Ureter (tissue), 1 donor: ENCODE measurements at regions not wholly inside any gene's neighbourhood (a gene's known extent, or its start where the extent isn't known, plus 50 kb on each side); places are given as distances from the start of the nearest gene placed in this dataset.

ENCODE experiments used
- DNase-seq: peaks from one replicate; pipeline ENCODE4 v3.0.0-alpha.2; 2020; ENCODE audit warnings: low spot score
- donor health status: DM: yes; HTN: yes; CAD: no.

- DNase-seq: no peak
Observed at GRCh38 chr21:20511216-20511880, 486.9 kb upstream of the NCAM2 start.

GRCh38 chr21:20515446-20515845, 482.8 kb upstream of the NCAM2 start:
- DNase-seq: no peak

DNA sequence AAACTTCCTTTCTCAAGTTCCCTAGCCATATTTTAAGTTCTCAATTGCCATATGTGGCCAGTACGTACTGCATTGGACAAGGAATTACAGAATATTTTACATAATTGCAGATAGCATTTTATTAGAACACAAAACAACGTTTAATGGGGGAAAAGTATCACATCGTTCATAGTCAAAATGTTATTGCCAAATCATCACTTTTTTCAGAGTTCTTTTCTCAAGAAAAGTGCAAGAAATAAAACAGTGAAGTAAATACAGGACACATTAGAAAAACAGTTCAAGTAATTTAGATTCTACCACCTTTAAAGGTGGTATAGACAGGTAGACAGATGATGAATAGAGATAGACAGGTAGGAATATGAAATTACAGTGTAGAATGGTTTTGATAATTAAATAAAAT, 479.1 kb upstream of the NCAM2 start:
- DNase-seq: no peak

DNA sequence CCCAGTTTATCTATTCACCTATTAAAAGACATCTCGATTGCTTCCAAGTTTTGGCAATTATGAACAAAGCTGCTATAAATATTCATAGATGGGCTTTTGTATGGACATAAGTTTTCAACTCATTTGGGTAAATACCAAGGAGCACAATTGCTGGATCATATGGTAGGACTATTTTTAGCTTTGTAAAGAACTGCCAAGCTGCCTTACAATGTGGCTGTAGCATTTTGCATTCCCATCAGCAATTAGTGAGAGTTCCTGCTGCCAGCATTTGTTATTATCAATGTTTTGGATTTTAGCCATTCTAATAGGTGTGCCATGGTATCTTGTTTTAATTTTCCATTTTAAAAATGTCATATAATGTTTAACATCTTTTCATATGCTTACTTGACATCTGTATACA, 475.6 kb upstream of the NCAM2 start:
- DNase-seq: no peak

GRCh38 chr21:20523191-20523590, 475.0 kb upstream of the NCAM2 start:
- DNase-seq: no peak

GRCh38 chr21:20527731-20528460, 470.3 kb upstream of the NCAM2 start:
- no peak for DNase-seq

- DNase-seq: no peak
Observed at GRCh38 chr21:20537130-20537529, 461.1 kb upstream of the NCAM2 start.

DNA sequence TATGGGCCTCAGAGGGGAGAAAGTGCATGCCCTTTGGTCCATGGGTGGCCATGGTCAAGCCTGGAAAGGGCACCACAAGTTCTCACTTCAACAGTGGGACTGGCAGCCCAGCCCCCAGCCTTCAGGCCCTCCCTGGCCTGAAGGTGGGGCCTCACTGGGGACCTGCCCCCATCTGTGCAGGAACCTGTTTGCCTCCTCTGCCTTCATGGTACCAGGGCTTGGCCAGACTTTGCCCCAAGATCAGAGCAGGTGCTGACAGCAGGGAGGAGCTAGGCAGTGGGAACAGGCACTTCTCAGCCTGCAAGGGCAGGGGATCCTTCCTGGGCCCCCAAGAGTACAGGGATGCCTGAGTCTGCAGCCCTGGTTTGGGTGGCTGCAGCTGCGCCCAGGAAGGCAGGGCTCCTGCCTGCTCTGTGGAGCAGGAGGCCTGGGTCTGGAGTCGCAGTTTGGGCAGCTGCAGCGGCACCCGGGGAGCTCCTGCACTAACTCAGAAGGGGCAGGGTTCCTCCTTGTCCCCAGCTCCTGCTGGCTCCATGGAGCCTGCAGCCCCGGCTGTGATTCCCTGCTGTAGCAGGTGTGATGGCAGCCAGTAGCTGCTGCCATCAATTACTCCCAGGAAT, 460.1 kb upstream of the NCAM2 start:
- no peak for DNase-seq

DNA sequence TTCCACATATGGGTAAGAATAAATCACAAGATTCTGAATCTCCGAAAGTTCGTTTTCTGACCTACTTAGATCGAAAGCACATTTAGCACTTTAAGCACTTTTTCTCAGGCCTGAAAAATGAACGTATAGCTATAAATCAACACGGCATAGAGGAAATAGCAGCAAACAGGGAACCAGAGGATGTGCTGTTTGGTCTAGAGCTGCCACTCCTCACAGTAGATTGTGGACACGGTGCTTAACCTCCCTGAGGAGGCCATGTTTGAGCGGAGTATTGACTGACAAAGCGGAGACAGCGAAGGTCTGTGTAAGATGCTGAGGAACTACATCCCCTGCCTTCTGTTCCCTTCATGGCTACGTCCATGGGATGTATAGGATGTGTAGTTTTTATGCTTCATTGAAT, 452.8 kb upstream of the NCAM2 start:
- no peak for DNase-seq

- no peak for DNase-seq
Observed at GRCh38 chr21:20551939-20552338, 446.3 kb upstream of the NCAM2 start.

DNA sequence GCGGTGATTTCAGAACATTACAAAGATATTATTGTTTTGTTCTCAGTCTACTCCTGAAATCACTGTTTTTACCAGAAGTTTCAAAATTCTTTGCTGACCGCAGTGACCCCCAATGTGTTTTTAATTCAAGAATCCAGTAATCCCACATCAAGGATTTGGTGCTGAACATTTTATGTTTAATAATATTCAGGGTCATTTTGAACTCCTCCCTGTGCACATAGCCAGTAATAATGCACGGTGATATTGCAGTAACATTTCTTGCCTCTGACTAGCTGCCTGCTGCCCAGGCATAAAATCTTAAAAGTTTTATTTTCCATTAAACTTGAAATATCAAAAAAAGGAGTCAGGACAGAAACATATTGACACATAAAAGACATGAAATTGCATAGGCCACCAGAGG, 443.4 kb upstream of the NCAM2 start:
- DNase-seq: no peak

DNA sequence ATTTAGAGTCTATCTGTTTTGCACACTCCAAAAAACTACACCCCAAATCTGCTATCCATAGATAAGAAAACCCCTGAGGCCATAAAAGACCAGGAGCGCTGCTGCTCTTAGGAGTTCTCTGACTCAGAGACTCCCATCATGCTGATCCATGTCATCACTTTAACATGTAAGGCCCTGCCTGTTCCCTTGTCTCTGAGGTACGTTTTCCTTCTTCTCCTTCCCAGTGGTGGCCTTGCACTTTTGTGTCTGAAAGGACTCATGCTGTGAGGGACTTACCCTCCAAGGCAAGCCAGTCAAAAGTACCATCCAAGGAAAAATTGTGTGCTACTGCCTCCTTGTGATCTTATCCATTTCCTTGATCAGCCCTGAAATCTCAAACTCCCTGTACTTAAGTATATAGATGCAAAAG, 427.4 kb upstream of the NCAM2 start:
- no peak for DNase-seq

GRCh38 chr21:20572582-20572981, 425.6 kb upstream of the NCAM2 start:
- no peak for DNase-seq

DNA sequence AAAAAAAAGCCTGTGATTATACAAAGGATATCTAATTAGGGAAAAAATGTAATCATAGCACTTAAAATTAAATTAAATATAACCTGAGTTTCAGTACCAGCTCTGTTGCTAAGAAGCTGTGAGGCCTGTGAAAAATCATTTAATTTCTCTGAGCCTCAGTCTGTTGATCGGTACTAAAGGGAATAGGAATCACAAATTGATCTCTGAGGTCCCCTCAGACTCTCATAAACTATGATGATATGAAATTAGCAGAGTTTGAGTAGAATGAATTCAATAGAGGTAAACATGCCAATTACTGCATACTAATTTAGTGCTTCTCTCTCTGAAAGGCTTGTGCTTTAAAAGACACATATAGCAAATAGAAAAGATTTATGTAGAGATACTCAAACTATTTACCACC, 416.8 kb upstream of the NCAM2 start:
- no peak for DNase-seq

DNA sequence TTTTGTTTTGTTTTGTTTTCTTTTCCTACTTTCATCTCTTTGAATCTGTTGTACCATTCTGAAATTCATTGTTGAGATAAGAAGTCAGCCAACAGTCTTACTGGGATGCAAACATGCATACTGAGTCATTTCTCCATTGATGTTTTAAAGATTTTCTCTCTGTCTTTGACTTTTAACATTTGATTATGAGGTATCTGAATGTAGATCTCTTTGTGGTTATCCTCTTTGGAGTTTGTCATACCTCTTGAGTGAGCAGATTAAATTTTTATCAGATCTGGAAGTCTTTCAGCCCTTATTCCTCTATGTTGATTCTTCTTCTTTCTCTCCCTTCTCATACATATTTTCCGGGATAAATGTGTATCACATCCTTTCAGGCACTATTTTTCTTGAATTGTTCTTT, 406.9 kb upstream of the NCAM2 start:
- DNase-seq: no peak

GRCh38 chr21:20592463-20592862, 405.7 kb upstream of the NCAM2 start:
- DNase-seq: no peak

- DNase-seq: no peak
Observed at GRCh38 chr21:20603236-20603635, 395.0 kb upstream of the NCAM2 start.

DNA sequence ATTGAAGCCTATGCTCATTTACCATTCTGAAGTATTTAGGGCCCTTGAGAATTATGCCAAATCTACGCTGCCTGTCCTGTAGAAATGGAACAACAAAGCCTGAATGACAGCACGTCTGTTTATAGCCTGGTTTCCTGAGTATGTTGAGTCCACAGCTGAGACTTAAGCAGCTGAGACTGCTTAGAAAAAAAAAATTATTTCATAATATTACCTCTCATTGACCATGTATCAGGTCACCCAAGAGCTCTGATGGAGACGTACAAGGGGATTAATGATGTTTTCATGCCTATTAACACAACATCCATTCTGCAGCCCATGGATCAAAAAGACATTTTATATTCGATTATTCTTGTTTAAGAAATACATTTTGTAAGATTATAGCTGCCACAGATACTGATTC, 387.2 kb upstream of the NCAM2 start:
- DNase-seq: no peak

DNA sequence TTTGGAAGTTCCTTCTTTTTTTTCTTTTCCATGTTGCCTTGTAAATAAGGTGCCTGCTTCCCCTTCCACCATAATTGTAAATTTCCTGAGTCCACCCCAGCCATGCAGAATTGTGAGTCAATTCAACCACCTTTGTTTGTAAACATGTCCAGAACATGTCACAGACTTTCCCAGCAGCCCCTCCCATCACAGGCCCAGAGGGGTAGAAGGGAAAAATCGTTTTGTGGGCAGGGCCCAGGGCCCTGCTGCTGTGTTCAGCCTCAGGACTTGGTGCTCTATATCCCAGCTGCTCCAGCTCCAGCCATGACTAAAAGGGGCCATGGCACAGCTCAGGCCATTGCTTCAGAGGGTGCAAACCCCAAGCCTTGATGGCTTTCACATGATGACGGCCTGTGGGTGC, 384.6 kb upstream of the NCAM2 start:
- DNase-seq: no peak

DNA sequence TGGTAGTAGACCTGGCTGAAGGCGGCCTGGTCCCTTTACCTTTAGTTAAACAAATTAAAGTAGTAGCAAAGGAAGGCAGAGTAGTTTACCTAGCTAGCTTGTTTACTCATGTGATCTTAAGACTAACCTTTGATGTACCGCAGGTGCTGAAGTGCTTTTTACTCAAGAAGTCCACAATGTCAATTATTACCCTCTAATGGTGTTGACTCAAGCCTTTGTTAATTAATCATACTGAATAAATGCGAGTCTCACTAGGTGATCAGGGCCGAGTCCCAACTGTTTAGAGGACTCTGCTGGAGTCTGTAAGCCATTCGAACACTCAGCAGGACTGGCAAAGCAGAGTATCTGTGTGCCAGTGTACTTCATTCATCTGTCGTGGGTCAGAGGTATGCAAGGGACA, 381.1 kb upstream of the NCAM2 start:
- no peak for DNase-seq

- no peak for DNase-seq
Observed at GRCh38 chr21:20618878-20619277, 379.3 kb upstream of the NCAM2 start.

DNA sequence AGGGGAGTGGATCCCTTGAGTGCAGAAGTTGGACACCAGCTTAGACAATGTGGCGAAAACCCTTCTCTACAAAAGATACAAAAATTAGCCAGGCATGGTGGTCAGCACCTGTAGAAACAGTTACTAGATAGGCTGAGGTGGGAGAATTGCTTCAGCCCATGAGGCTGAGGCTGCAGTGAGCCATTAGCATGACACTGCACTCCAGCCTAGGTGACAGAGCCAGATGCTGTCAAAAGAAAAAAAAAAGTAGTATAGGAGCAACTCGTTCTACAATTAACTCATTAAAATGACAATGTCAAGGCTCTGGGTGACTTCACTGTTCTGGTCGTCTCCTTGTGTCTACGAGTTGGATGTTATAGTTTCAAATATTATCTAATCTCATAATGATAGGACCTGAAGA, 370.6 kb upstream of the NCAM2 start:
- DNase-seq: no peak

- DNase-seq: no peak
Observed at GRCh38 chr21:20631633-20632032, 366.6 kb upstream of the NCAM2 start.
